Brain microvascular endothelial cell (primary cell): ENCODE measurements at regions not wholly inside any gene's neighbourhood (a gene's known extent, or its start where the extent isn't known, plus 50 kb on each side); places are given as distances from the start of the nearest gene placed in this dataset.

Experiments
- DNase-seq: peaks from one replicate; pipeline ENCODE4 v3.0.0-alpha.2; 2020
- H3K27ac ChIP-seq: fragments of 250-450 bp; sonication (Bioruptor Pico); 2 replicates; pipeline ENCODE4 v1.5.1; 2020; ENCODE audit warnings: mild to moderate bottlenecking, moderate library complexity
- H3K27me3 ChIP-seq: fragments of 250-450 bp; sonication (Bioruptor Pico); replicated peaks from 2 replicates; pipeline ENCODE4 v1.5.1; 2020; ENCODE audit warnings: mild to moderate bottlenecking
- H3K36me3 ChIP-seq: fragments of 250-450 bp; sonication (Bioruptor Pico); replicated peaks from 2 replicates; pipeline ENCODE4 v1.5.1; 2020; ENCODE audit warnings: mild to moderate bottlenecking
- H3K4me3 ChIP-seq: 2 replicates; pipeline ENCODE4 v1.5.1; 2011; ENCODE audit warnings: low read depth, mild to moderate bottlenecking, control low read depth, low read length, moderate library complexity
- CTCF ChIP-seq: IDR thresholded peaks from 2 replicates; pipeline ENCODE4 v1.5.1; 2011; ENCODE audit warnings: low read depth, mild to moderate bottlenecking, moderate library complexity, low read length, control low read depth, inconsistent platforms; ENCODE audit errors: missing control alignments
- in situ Hi-C: cut with HindIII; loops from 2 replicates; pipeline ENCODE4 v1.10.0; 2017; ENCODE audit warnings: low sequenced_read_pairs, low pct_ligation_motif_present

- in situ Hi-C loops, result no loop called here
- H3K27me3 ChIP-seq, result peaks cover 6% of the 10 kb centered on the region
- H3K4me3 ChIP-seq, result no peak overlapping the region
- no peaks in the 10 kb centered on the region for H3K36me3 ChIP-seq
- DNase-seq, result no peak
- no peak for TF ChIP-seq CTCF
- no peak overlapping the region for H3K27ac ChIP-seq
Observed at GRCh38 chr5:172505845-172506244, 51.5 kb upstream of the SH3PXD2B start.

GRCh38 chr5:172505403-172505759 is 51.1 kb upstream of the SH3PXD2B start:
- in situ Hi-C loops, result no loop called here
- Histone ChIP-seq H3K27me3 (peaks cover 6% of the 10 kb centered on the region), H3K36me3 (no peaks in the 10 kb centered on the region), H3K4me3 (no peak overlapping the region), H3K27ac (no peak overlapping the region)
- no peak for TF ChIP-seq CTCF
- DNase-seq, result no peak

DNA sequence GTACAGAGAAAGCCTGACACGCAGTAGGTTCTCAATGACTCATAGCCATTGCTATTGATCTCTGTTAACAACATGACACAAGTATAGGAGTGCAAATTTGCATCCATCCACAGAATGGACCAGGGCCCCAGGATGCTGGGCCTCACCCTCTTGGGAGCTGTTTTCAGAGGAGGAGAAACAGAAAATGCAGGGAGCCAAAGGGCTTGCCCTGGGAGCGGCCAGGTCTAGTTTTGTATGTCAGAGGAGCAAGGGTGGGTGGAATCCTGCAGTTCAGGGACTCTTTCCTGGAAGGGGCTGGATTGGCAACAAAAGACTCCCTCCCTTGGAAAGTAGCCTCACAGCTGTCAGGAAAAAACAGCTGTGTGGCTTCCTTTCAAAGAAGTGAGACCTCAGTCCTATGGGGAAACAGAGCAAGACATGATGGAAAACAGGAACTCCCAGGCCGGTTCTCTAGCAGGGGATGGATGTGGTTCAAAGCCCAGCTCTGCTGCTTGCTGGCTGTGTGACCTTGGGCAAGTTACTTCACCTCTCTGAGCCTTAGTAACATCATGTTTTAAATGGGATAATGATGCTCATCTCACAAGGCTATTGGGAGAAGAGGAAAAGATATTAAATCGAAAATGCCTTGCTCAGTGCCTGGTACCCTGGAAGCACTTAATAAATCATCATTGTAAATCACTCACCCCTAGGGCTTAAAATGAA is 50.5 kb upstream of the SH3PXD2B start:
- H3K36me3 ChIP-seq, result no peaks in the 10 kb centered on the region
- no peak overlapping the region for H3K4me3 ChIP-seq
- DNase-seq, result no peak
- H3K27ac ChIP-seq, result no peak overlapping the region
- in situ Hi-C loops, result no loop called here
- peaks cover 6% of the 10 kb centered on the region for H3K27me3 ChIP-seq
- no peak for TF ChIP-seq CTCF

- no peak for TF ChIP-seq CTCF
- H3K27me3 ChIP-seq, result peaks cover 3% of the 10 kb centered on the region
- H3K27ac ChIP-seq, result no peak overlapping the region
- no peak for DNase-seq
- no peak overlapping the region for H3K4me3 ChIP-seq
- no peaks in the 10 kb centered on the region for H3K36me3 ChIP-seq
- in situ Hi-C loops, result no loop called here
Observed at GRCh38 chr5:172503925-172504700, 49.8 kb upstream of the SH3PXD2B start.
